ENCODE measurements at regions not wholly inside any gene's neighbourhood (a gene's known extent, or its start where the extent isn't known, plus 50 kb on each side); places are given as distances from the start of the nearest gene placed in this dataset.

GRCh38 chr16:62342216-62342615 is 306.0 kb upstream of the CDH8 start:
- Histone ChIP-seq H3K4me3 (ENCODE audit: low read length) (no peak overlapping the region), H3K9me3 (ENCODE audit: control insufficient read depth, low read length) (no peaks in the 10 kb centered on the region), H3K27me3 (ENCODE audit: control insufficient read depth, insufficient read depth) (no peaks in the 10 kb centered on the region), H3K27ac (ENCODE audit: low read length) (no peak overlapping the region), H3K4me1 (ENCODE audit: control insufficient read depth, insufficient read depth, low read length) (no peaks in the 10 kb centered on the region)
- intact Hi-C loops (cut with DNase I), result no loop called here
- 72% methylated on average over 2 of the region's 2 CpGs for WGBS
- ATAC-seq (no peak), DNase-seq (no peak)

GRCh38 chr16:62335356-62335755 is 299.1 kb upstream of the CDH8 start:
- no peak overlapping the region for H3K4me3 ChIP-seq (ENCODE audit: low read length)
- DNase-seq, result no peak
- no peak overlapping the region for H3K27ac ChIP-seq (ENCODE audit: low read length)
- no peaks in the 10 kb centered on the region for H3K4me1 ChIP-seq (ENCODE audit: control insufficient read depth, insufficient read depth, low read length)
- no peaks in the 10 kb centered on the region for H3K27me3 ChIP-seq (ENCODE audit: control insufficient read depth, insufficient read depth)
- ATAC-seq, result no peak
- H3K9me3 ChIP-seq (ENCODE audit: control insufficient read depth, low read length), result no peaks in the 10 kb centered on the region
- intact Hi-C loops (cut with DNase I), result no loop called here

GRCh38 chr16:62321606-62322005 is 285.4 kb upstream of the CDH8 start:
- intact Hi-C loops (cut with DNase I), result no loop called here
- no peak overlapping the region for H3K4me3 ChIP-seq (ENCODE audit: low read length)

GRCh38 chr16:62298600-62298999 is 262.4 kb upstream of the CDH8 start:
- no peaks in the 10 kb centered on the region for H3K27me3 ChIP-seq (ENCODE audit: control insufficient read depth, insufficient read depth)
- DNase-seq (no peak), ATAC-seq (no peak)
- intact Hi-C loops (cut with DNase I), result no loop called here
- no peak overlapping the region for H3K4me3 ChIP-seq (ENCODE audit: low read length)
- H3K27ac ChIP-seq (ENCODE audit: low read length), result no peak overlapping the region
- no peaks in the 10 kb centered on the region for H3K4me1 ChIP-seq (ENCODE audit: control insufficient read depth, insufficient read depth, low read length)
- 26% methylated on average over 11 of the region's 11 CpGs for WGBS
- no peaks in the 10 kb centered on the region for H3K9me3 ChIP-seq (ENCODE audit: control insufficient read depth, low read length)

More at GRCh38 chr16:62321606-62322005, 285.4 kb upstream of the CDH8 start:
- H3K4me1 ChIP-seq (ENCODE audit: control insufficient read depth, insufficient read depth, low read length), result no peaks in the 10 kb centered on the region
- 84% methylated on average over 2 of the region's 2 CpGs for WGBS
- ATAC-seq (no peak), DNase-seq (no peak)
- no peaks in the 10 kb centered on the region for H3K9me3 ChIP-seq (ENCODE audit: control insufficient read depth, low read length)
- H3K27me3 ChIP-seq (ENCODE audit: control insufficient read depth, insufficient read depth), result no peaks in the 10 kb centered on the region
- H3K27ac ChIP-seq (ENCODE audit: low read length), result no peak overlapping the region

- no peak for ATAC-seq
- Histone ChIP-seq H3K27me3 (ENCODE audit: control insufficient read depth, insufficient read depth) (no peaks in the 10 kb centered on the region), H3K4me3 (ENCODE audit: low read length) (no peak overlapping the region), H3K9me3 (ENCODE audit: control insufficient read depth, low read length) (no peaks in the 10 kb centered on the region), H3K27ac (ENCODE audit: low read length) (no peak overlapping the region), H3K4me1 (ENCODE audit: control insufficient read depth, insufficient read depth, low read length) (no peaks in the 10 kb centered on the region)
- intact Hi-C loops (cut with DNase I), result no loop called here
- 85% methylated on average over 6 of the region's 6 CpGs for WGBS
- DNase-seq, result no peak
Observed at GRCh38 chr16:62294213-62294972, 258.2 kb upstream of the CDH8 start.

GRCh38 chr16:62288990-62289629 is 252.9 kb upstream of the CDH8 start:
- intact Hi-C loops (cut with DNase I), result no loop called here
- WGBS, result 84% methylated on average over 2 of the region's 2 CpGs
- no peaks in the 10 kb centered on the region for H3K4me1 ChIP-seq (ENCODE audit: control insufficient read depth, insufficient read depth, low read length)

GRCh38 chr16:62280506-62280905 is 244.3 kb upstream of the CDH8 start:
- no peak for ATAC-seq
- DNase-seq, result no peak
- no peaks in the 10 kb centered on the region for H3K9me3 ChIP-seq (ENCODE audit: control insufficient read depth, low read length)
- no peaks in the 10 kb centered on the region for H3K27me3 ChIP-seq (ENCODE audit: control insufficient read depth, insufficient read depth)
- no peak overlapping the region for H3K27ac ChIP-seq (ENCODE audit: low read length)
- no peak overlapping the region for H3K4me3 ChIP-seq (ENCODE audit: low read length)
- intact Hi-C loops (cut with DNase I), result no loop called here
- no peaks in the 10 kb centered on the region for H3K4me1 ChIP-seq (ENCODE audit: control insufficient read depth, insufficient read depth, low read length)
- 68% methylated on average over 3 of the region's 3 CpGs for WGBS

More at GRCh38 chr16:62288990-62289629, 252.9 kb upstream of the CDH8 start:
- H3K27ac ChIP-seq (ENCODE audit: low read length), result no peak overlapping the region
- H3K9me3 ChIP-seq (ENCODE audit: control insufficient read depth, low read length), result no peaks in the 10 kb centered on the region
- DNase-seq, result no peak
- H3K4me3 ChIP-seq (ENCODE audit: low read length), result no peak overlapping the region
- H3K27me3 ChIP-seq (ENCODE audit: control insufficient read depth, insufficient read depth), result no peaks in the 10 kb centered on the region
- ATAC-seq, result no peak

- ATAC-seq (no peak), DNase-seq (no peak)
- Histone ChIP-seq H3K9me3 (ENCODE audit: control insufficient read depth, low read length) (no peaks in the 10 kb centered on the region), H3K27me3 (ENCODE audit: control insufficient read depth, insufficient read depth) (no peaks in the 10 kb centered on the region), H3K27ac (ENCODE audit: low read length) (no peak overlapping the region), H3K4me3 (ENCODE audit: low read length) (no peak overlapping the region), H3K4me1 (ENCODE audit: control insufficient read depth, insufficient read depth, low read length) (no peaks in the 10 kb centered on the region)
- 76% methylated on average over 2 of the region's 2 CpGs for WGBS
- intact Hi-C loops (cut with DNase I), result no loop called here
Observed at GRCh38 chr16:62277942-62278341, 241.7 kb upstream of the CDH8 start.

GRCh38 chr16:62276637-62277036 is 240.4 kb upstream of the CDH8 start:
- 64% methylated on average over 7 of the region's 7 CpGs for WGBS
- no peak for ATAC-seq

GRCh38 chr16:62272035-62272434 is 235.8 kb upstream of the CDH8 start:
- Histone ChIP-seq H3K4me3 (ENCODE audit: low read length) (no peak overlapping the region), H3K9me3 (ENCODE audit: control insufficient read depth, low read length) (no peaks in the 10 kb centered on the region), H3K4me1 (ENCODE audit: control insufficient read depth, insufficient read depth, low read length) (no peaks in the 10 kb centered on the region), H3K27ac (ENCODE audit: low read length) (no peak overlapping the region), H3K27me3 (ENCODE audit: control insufficient read depth, insufficient read depth) (no peaks in the 10 kb centered on the region)
- DNase-seq, result no peak
- ATAC-seq, result no peak
- 64% methylated on average over 1 of the region's 1 CpG for WGBS
- intact Hi-C loops (cut with DNase I), result no loop called here

More at GRCh38 chr16:62276637-62277036, 240.4 kb upstream of the CDH8 start:
- intact Hi-C loops (cut with DNase I), result no loop called here
- no peak overlapping the region for H3K4me3 ChIP-seq (ENCODE audit: low read length)
- no peak for DNase-seq
- H3K27ac ChIP-seq (ENCODE audit: low read length), result no peak overlapping the region
- no peaks in the 10 kb centered on the region for H3K27me3 ChIP-seq (ENCODE audit: control insufficient read depth, insufficient read depth)
- no peaks in the 10 kb centered on the region for H3K4me1 ChIP-seq (ENCODE audit: control insufficient read depth, insufficient read depth, low read length)
- H3K9me3 ChIP-seq (ENCODE audit: control insufficient read depth, low read length), result no peaks in the 10 kb centered on the region

- Histone ChIP-seq H3K4me1 (ENCODE audit: control insufficient read depth, insufficient read depth, low read length) (no peaks in the 10 kb centered on the region), H3K4me3 (ENCODE audit: low read length) (no peak overlapping the region), H3K27me3 (ENCODE audit: control insufficient read depth, insufficient read depth) (no peaks in the 10 kb centered on the region), H3K9me3 (ENCODE audit: control insufficient read depth, low read length) (no peaks in the 10 kb centered on the region), H3K27ac (ENCODE audit: low read length) (no peak overlapping the region)
- ATAC-seq, result no peak
- DNase-seq, result no peak
- 66% methylated on average over 3 of the region's 3 CpGs for WGBS
- intact Hi-C loops (cut with DNase I), result no loop called here
Observed at GRCh38 chr16:62261760-62262159, 225.5 kb upstream of the CDH8 start.

Measured in right cardiac atrium (tissue), 5 donors.